ENCODE measurements at regions not wholly inside any gene's neighbourhood (a gene's known extent, or its start where the extent isn't known, plus 50 kb on each side); places are given as distances from the start of the nearest gene placed in this dataset.

- TF ChIP-seq, protein P1, sequence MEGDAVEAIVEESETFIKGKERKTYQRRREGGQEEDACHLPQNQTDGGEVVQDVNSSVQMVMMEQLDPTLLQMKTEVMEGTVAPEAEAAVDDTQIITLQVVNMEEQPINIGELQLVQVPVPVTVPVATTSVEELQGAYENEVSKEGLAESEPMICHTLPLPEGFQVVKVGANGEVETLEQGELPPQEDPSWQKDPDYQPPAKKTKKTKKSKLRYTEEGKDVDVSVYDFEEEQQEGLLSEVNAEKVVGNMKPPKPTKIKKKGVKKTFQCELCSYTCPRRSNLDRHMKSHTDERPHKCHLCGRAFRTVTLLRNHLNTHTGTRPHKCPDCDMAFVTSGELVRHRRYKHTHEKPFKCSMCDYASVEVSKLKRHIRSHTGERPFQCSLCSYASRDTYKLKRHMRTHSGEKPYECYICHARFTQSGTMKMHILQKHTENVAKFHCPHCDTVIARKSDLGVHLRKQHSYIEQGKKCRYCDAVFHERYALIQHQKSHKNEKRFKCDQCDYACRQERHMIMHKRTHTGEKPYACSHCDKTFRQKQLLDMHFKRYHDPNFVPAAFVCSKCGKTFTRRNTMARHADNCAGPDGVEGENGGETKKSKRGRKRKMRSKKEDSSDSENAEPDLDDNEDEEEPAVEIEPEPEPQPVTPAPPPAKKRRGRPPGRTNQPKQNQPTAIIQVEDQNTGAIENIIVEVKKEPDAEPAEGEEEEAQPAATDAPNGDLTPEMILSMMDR (conservative IDR thresholded peaks at IDR 0.05; ENCODE audit: low read depth, low read length): no peak
- no peak for TF ChIP-seq EZH2 (IDR thresholded peaks at IDR 0.05; ENCODE audit: borderline replicate concordance, low read depth, low read length, poor library complexity, severe bottlenecking)
- ChIA-PET CTCF (no interaction called here), POLR2A (ENCODE audit: low non-redundant PET) (no interaction called here)
- no TSS peak for BruUV-seq (replicated peaks)
- no peak overlapping the region for H3K27ac ChIP-seq (ENCODE audit: low read depth, low read length, poor library complexity, severe bottlenecking)
- intact Hi-C loops (cut with micrococcal nuclease; ENCODE audit: unreplicated experiment): no loop called here
- peaks cover 6% of the 10 kb centered on the region for H3K27me3 ChIP-seq (replicated peaks; ENCODE audit: insufficient read depth, low read depth, low read length, poor library complexity)
- no peaks in the 10 kb centered on the region for H3K4me1 ChIP-seq (ENCODE audit: insufficient read depth, low read length, poor library complexity, severe bottlenecking)
- no peaks in the 10 kb centered on the region for H3K9me3 ChIP-seq (ENCODE audit: low read depth, low read length, poor library complexity, severe bottlenecking)
- DNase-seq (ENCODE audit: low spot score): no peak
- no peak overlapping the region for H3K4me3 ChIP-seq (ENCODE audit: low read depth, low read length, poor library complexity, severe bottlenecking)
- H3K36me3 ChIP-seq (ENCODE audit: insufficient read depth, low read length, poor library complexity, severe bottlenecking): no peaks in the 10 kb centered on the region
These were observed 119.3 kb upstream of the MAGI3 start for GRCh38 chr1:113271039-113271438.

GRCh38 chr1:113275083-113275482 lies 115.2 kb upstream of the MAGI3 start:
- no peak overlapping the region for H3K27ac ChIP-seq (ENCODE audit: low read depth, low read length, poor library complexity, severe bottlenecking)
- H3K4me3 ChIP-seq (ENCODE audit: low read depth, low read length, poor library complexity, severe bottlenecking): no peak overlapping the region
- intact Hi-C loops (cut with micrococcal nuclease; ENCODE audit: unreplicated experiment): no loop called here
- peaks cover 16% of the 10 kb centered on the region for H3K27me3 ChIP-seq (replicated peaks; ENCODE audit: insufficient read depth, low read depth, low read length, poor library complexity)
- no peaks in the 10 kb centered on the region for H3K36me3 ChIP-seq (ENCODE audit: insufficient read depth, low read length, poor library complexity, severe bottlenecking)
- BruUV-seq (replicated peaks): no TSS peak
- DNase-seq (ENCODE audit: low spot score): no peak
- TF ChIP-seq EZH2 (IDR thresholded peaks at IDR 0.05; ENCODE audit: borderline replicate concordance, low read depth, low read length, poor library complexity, severe bottlenecking): no peak
- TF ChIP-seq, protein P1 (conservative IDR thresholded peaks at IDR 0.05; ENCODE audit: low read depth, low read length): no peak
- H3K9me3 ChIP-seq (ENCODE audit: low read depth, low read length, poor library complexity, severe bottlenecking): no peaks in the 10 kb centered on the region
- CTCF ChIA-PET: no interaction called here
- POLR2A ChIA-PET (ENCODE audit: low non-redundant PET): no interaction called here
- H3K4me1 ChIP-seq (ENCODE audit: insufficient read depth, low read length, poor library complexity, severe bottlenecking): no peaks in the 10 kb centered on the region

- Histone ChIP-seq H3K4me3 (ENCODE audit: low read depth, low read length, poor library complexity, severe bottlenecking) (no peak overlapping the region), H3K4me1 (ENCODE audit: insufficient read depth, low read length, poor library complexity, severe bottlenecking) (no peaks in the 10 kb centered on the region), H3K9me3 (ENCODE audit: low read depth, low read length, poor library complexity, severe bottlenecking) (no peaks in the 10 kb centered on the region), H3K27ac (ENCODE audit: low read depth, low read length, poor library complexity, severe bottlenecking) (no peak overlapping the region), H3K36me3 (ENCODE audit: insufficient read depth, low read length, poor library complexity, severe bottlenecking) (no peaks in the 10 kb centered on the region), H3K27me3 (replicated peaks; ENCODE audit: insufficient read depth, low read depth, low read length, poor library complexity) (peaks cover 13% of the 10 kb centered on the region)
- DNase-seq (ENCODE audit: low spot score): no peak
- ChIA-PET POLR2A (ENCODE audit: low non-redundant PET) (no interaction called here), CTCF (no interaction called here)
- intact Hi-C loops (cut with micrococcal nuclease; ENCODE audit: unreplicated experiment): no loop called here
- TF ChIP-seq, protein P1 (conservative IDR thresholded peaks at IDR 0.05; ENCODE audit: low read depth, low read length): no peak
- TF ChIP-seq EZH2 (IDR thresholded peaks at IDR 0.05; ENCODE audit: borderline replicate concordance, low read depth, low read length, poor library complexity, severe bottlenecking): no peak
- no TSS peak for BruUV-seq (replicated peaks)
These were observed 114.6 kb upstream of the MAGI3 start for GRCh38 chr1:113275691-113276090.
